TTC549 (cell line): ENCODE measurements at regions not wholly inside any gene's neighbourhood (a gene's known extent, or its start where the extent isn't known, plus 50 kb on each side); places are given as distances from the start of the nearest gene placed in this dataset.

Source experiments
- FAIRE-seq: peaks from 2 replicates; lab custom pipeline; 2012; peaks lifted over from hg19 to GRCh38; lab: Jason Lieb, UNC

- no peak for FAIRE-seq
These were observed 100.4 kb upstream of the SEMA6A start for GRCh38 chr5:116674881-116675625.

GRCh38 chr5:116673453-116673852 lies 98.8 kb upstream of the SEMA6A start:
- no peak for FAIRE-seq

- FAIRE-seq: no peak
These were observed 97.6 kb upstream of the SEMA6A start for GRCh38 chr5:116672203-116672602.

DNA sequence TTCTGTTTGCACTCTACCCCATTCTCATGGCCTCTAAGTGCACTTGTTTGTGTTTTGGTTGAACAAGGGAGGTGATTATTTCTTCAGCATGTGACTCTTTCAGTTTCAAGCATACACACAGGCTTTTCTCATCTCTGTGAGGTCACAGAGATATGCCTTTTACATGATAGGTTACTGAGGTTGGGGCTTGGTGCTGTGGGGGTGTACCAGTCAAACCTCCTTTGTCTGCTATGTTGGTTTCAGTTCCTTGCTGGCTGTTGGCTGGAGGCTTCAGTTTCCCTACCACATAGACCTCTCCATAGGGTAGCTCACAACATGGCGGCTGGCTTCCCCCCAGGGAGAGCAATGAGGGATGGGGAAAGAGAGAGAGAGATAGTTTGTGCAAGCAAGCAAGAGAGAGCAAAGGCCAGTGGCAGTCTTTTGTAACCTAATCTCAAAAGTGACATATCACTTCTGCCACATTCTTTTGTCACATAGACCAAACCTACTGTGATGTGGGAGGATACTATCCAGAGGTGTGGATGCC lies 96.7 kb upstream of the SEMA6A start:
- no peak for FAIRE-seq

- FAIRE-seq: no peak
These were observed 94.8 kb upstream of the SEMA6A start for GRCh38 chr5:116669261-116670031.

GRCh38 chr5:116668390-116668789 lies 93.8 kb upstream of the SEMA6A start:
- FAIRE-seq: no peak

- FAIRE-seq: no peak
These were observed 92.3 kb upstream of the SEMA6A start for GRCh38 chr5:116666901-116667300.

- no peak for FAIRE-seq
These were observed 90.4 kb upstream of the SEMA6A start for GRCh38 chr5:116664988-116665387.

DNA sequence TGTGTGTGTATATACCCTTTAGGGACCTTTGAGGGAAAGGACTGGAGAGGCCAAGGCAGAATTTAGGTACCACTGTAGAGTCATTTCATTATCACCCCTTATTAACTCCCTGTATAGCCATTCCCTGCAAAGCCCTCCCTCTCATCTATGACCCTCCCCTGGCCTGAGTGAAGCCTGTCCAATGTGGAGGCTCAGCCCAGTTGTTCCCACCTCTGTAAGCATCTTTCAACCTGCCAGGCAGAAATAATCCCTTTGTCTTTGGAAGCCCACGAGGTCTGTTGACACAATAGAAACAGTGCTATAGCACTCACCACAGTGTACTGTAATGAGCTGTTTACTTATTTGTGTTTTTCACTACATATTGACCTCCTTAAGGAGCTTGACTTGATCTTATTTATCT lies 88.5 kb upstream of the SEMA6A start:
- no peak for FAIRE-seq

GRCh38 chr5:116661419-116661818 lies 86.8 kb upstream of the SEMA6A start:
- FAIRE-seq: no peak

GRCh38 chr5:116660929-116661328 lies 86.3 kb upstream of the SEMA6A start:
- no peak for FAIRE-seq

DNA sequence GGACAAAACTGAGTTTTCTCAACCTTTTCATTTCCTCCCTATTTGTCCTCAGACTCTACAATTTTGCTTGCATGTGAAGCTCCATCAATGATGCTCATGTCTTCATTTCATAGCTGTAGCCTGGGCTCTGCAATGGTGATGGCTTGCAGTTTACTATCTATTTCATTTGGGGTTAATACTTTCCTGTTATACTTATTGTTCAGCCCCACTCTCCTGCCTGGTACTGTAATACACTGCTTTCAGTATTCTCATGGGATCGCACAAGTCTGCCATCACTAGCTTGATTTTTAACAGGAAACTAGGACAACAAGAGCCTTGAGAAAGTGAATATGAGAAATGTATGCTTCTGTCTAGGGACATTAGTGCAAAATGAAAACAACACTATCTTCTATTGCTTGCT lies 84.2 kb upstream of the SEMA6A start:
- no peak for FAIRE-seq

DNA sequence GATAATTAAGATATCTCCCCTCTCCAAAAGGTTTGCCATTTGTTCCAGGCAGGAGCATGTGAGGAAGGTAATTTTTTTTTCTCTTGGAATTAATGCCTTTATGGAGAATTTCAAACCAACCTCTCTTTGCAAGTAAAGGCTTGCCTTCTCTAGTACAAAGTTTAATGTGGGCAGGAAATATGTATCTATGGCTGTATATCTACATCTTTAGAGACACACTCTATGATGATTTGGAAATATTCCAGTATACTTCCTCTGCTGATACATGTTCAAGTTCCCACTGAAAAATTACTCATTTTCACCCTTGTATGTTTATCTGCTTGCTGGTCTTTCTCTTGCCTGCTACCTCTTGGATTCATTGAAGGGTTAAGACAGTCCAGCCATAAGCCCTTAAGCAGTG lies 83.5 kb upstream of the SEMA6A start:
- no peak for FAIRE-seq

DNA sequence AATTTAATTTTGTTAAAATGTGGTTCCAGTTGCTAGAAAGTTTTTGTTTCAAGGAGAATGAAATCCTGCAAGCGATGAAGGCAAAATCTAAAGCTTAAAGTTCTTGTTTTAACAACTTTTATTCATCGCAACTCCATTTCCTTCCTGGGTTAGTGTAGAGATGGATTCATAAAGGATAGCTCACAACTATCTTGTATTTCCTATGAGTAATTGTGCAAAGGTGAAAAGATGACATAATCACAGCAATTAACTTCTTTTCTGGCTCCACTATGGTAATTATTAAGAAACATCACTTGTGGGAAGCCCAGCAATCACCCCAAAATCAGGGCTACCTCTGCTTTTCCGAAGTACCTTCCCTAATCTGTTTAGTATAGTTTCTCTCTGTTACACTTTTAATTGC lies 80.8 kb upstream of the SEMA6A start:
- no peak for FAIRE-seq

GRCh38 chr5:116654925-116655324 lies 80.3 kb upstream of the SEMA6A start:
- no peak for FAIRE-seq

DNA sequence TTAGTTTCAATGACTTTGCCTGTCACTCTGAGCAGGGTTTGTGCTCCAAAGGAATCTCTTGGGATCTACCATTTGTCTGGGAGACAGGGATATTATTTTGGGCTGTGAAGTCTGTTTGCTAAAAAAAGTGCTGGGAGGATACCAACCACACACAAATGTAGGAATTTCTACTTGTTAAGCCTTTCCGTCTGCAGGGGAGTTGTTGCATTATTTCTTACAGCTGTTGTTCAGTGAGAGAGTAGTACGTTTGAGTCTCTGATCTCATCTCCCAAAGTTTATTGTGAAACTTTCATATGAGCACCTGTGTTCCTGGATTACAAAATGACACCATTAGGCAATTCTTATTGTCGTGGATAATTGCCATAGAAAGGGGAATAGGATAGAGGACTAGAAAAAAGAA lies 78.3 kb upstream of the SEMA6A start:
- FAIRE-seq: no peak

DNA sequence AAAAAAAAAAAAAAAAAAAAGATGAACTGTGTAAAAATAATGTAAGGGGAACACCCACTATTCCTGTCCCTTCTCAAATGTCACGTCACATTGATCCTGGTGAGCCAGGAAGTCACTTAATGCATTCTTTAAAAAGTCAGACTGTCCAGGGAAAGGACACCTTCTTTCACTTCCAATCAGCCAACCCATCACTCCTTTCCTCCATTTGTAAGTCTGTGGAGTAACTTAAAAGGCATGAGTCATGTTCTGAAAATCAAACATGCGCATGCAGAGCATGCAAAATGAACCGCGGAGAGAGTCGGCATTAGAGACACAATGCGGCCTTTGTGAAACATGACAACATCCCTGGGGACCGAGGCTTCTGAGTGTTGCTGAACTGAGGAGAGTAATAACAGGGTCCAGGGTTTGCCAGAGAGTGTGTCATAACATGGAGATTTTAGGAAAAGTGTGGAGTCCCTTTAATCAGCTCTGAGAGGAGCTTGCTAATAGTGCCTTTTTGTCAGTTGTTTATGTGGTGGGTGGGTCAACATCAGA lies 77.6 kb upstream of the SEMA6A start:
- no peak for FAIRE-seq

DNA sequence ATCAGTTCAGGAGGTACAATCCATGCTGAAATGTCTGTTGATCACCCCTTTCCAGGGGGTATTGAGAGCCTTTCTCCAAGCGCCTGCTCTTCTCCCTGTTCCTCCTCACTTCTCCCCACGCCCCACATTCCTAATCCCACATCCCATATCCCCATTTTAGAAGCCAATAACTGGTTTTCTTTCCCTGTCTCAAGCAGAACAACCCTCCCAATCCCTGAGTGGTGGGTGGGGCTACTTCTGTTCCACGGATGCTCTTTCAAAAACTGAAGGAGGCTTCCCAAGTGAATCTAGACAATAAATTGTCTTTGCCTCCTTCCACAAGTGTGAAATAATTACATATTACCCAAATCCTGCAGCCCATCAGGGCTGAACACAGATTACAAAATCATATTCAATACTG lies 77.0 kb upstream of the SEMA6A start:
- FAIRE-seq: no peak

- no peak for FAIRE-seq
These were observed 76.3 kb upstream of the SEMA6A start for GRCh38 chr5:116650964-116651363.

DNA sequence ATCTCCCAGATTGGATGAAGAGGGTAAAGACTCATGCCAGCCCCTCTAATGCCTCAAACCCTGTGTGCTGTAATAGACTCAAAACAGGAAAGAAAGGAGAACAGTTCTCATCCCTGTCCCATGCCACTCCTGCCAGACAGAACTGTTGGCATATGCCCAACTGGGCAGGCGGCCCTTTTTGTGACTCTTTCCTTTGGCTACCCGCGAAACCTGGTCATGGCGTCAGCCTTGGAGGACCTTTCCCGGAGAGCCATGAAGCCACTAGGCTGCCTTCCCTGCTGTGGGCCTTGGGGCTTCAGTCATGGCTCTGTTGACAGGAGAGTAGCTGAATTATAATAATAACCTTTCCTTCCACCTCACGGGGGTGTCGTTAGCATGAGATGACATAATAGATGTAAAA lies 75.9 kb upstream of the SEMA6A start:
- FAIRE-seq: no peak

DNA sequence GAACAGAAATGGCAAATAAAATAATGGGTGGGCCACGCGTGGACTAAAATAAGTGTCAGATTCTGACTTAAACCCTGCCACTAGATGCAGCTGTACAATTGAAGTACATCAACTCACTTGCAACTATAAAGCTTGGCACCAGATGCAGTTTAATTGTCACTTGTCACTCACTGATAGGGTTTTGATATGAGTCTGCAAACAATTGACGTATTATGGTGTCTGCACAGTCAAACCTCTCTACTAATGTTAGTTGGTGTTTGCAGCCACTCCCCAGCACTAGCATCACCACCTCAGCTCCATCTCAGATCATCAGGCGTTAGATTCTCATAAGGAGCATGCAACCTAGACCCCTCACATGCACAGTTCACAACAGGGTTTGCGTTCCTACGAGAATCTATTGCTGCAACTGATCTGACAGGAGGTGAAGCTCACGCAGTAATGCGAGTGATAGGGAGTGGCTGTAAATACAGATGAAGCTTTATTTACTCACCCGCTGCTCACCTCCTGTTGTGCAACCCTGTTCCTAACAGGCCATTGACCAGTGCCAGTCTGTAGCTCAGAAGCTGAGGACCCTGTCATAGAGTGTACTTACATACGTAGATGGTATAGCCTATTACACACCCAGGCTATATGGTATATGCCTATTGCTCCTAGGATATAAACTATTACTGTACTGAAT lies 72.1 kb upstream of the SEMA6A start:
- no peak for FAIRE-seq

DNA sequence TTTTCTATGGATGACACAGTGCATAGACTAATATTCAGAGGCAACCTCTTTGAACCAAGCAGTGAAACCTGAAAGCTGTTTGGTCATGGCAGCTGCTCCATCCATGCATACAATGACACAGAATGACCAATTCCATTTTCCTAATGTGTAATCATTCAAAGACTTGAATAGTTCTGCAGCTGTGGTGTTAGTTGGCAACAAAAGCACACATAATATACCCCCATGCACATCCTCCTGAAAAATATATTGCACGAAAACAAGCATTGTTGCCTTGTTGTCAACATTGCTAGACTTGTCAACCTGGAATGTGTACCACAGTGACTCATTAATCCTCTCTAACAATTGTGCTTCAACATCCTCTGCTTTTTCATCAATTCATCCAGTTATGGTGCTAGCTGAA lies 71.0 kb upstream of the SEMA6A start:
- FAIRE-seq: no peak

GRCh38 chr5:116640236-116640635 lies 65.6 kb upstream of the SEMA6A start:
- no peak for FAIRE-seq
